GM12891 (cell line): ENCODE measurements at regions not wholly inside any gene's neighbourhood (a gene's known extent, or its start where the extent isn't known, plus 50 kb on each side); places are given as distances from the start of the nearest gene placed in this dataset.

Experiments used
- DNase-seq: peaks from one replicate; pipeline ENCODE4 v3.0.0; 2011; ENCODE audit warnings: low spot score; ENCODE audit not compliant: insufficient read length
- FAIRE-seq: peaks from 2 replicates; lab custom pipeline; 2011; peaks lifted over from hg19 to GRCh38; lab: Jason Lieb, UNC
- PAX5 ChIP-seq: IDR thresholded peaks from 2 replicates; pipeline ENCODE4 v1.6.1; 2011; ENCODE audit warnings: low read length, moderate library complexity, mild to moderate bottlenecking; ENCODE audit not compliant: insufficient read depth, severe bottlenecking
- POLR2A ChIP-seq: IDR thresholded peaks from 2 replicates; pipeline ENCODE4 v1.6.1; 2011; ENCODE audit warnings: low read depth, low read length, control low read depth
- POLR2AphosphoS5 ChIP-seq: IDR thresholded peaks from 2 replicates; pipeline ENCODE4 v1.6.1; 2011; ENCODE audit warnings: low read depth, low read length, control low read depth
- POU2F2 ChIP-seq: IDR thresholded peaks from 2 replicates; pipeline ENCODE4 v1.6.1; 2011; ENCODE audit warnings: low read depth, mild to moderate bottlenecking, control low read depth, low read length, moderate library complexity
- SPI1 ChIP-seq: IDR thresholded peaks from 2 replicates; pipeline ENCODE4 v1.6.1; 2011; ENCODE audit warnings: low read depth, low read length, control low read depth
- TAF1 ChIP-seq: IDR thresholded peaks from 2 replicates; pipeline ENCODE4 v1.6.1; 2011; ENCODE audit warnings: low read depth, low read length, control low read depth

- DNase-seq (no peak), FAIRE-seq (no peak)
Observed at GRCh38 chr4:189062047-189062820, 878.4 kb upstream of the FRG1 start.

DNA sequence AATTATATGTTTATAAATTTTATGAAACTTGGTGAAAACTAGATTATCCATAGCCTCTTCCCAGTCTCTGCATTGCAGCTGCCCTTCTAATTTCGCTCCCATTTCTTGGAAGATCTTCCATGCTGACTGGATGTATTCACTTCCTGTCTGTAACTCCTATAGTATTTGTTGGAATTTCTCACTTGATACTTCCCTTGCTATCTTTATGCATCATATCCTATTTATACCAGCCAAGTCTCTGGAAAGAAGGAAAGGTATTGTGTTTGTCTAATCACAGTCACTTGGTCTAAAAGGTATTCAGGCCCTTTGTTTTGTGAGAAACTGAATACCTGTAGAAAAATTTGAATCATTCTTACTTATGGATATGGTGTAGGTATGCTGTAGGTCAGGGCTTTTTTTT, 870.9 kb upstream of the FRG1 start:
- FAIRE-seq: no peak
- DNase-seq: no peak
- TF ChIP-seq POU2F2 (no peak), TAF1 (no peak), SPI1 (no peak), POLR2AphosphoS5 (no peak), POLR2A (no peak), PAX5 (no peak)

More at GRCh38 chr4:189062047-189062820, 878.4 kb upstream of the FRG1 start:
- TF ChIP-seq POU2F2: no peak

DNA sequence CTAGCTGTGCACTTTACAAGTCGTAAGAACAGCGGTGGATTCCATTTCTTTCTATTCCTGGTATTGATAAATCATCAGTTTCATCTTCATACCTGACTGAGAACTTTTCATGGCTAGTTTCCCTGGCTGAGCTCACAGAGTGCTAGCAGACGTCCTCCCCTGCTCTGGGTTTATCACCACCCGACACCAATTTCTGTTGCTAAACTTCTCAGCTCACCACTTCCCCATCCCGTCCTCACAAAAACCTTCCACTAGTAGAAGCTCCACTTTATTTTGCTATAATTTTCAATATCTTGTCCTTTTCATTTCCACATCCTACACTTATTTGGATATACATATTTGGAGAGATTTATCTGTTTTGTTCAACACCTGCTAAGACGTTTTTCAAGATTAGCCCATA, 869.4 kb upstream of the FRG1 start:
- no peak for TF ChIP-seq PAX5
- no peak for TF ChIP-seq SPI1
- TF ChIP-seq TAF1: no peak
- TF ChIP-seq POLR2AphosphoS5: no peak
- no peak for TF ChIP-seq POLR2A
- TF ChIP-seq POU2F2: no peak
- FAIRE-seq (no peak), DNase-seq (no peak)

DNA sequence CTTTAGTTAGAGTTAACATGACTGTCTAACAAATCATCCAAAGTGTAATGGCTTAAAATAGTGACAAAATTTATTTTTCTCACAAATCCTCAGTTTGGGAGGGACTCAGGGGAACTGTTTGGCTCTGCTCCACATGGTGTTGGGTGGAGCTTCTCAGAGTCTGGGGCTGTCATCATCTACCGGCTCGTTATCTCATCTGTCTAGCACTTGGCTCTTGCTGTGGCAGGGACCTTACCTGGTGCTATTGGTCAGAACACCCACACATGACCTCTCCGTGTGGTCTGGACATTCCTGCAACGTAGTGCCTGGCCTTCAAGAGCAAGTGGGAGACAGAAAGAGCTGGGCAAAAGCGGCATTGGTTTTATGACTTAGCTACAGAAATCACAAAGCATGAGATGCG, 866.9 kb upstream of the FRG1 start:
- no peak for TF ChIP-seq POLR2AphosphoS5
- no peak for TF ChIP-seq TAF1
- TF ChIP-seq POU2F2: no peak
- no peak for TF ChIP-seq SPI1
- TF ChIP-seq POLR2A: no peak
- TF ChIP-seq PAX5: no peak
- FAIRE-seq: no peak
- no peak for DNase-seq

- TF ChIP-seq POLR2AphosphoS5 (no peak), POU2F2 (no peak), TAF1 (no peak), PAX5 (no peak), SPI1 (no peak), POLR2A (no peak)
- no peak for FAIRE-seq
- no peak for DNase-seq
Observed at GRCh38 chr4:189081826-189082225, 858.8 kb upstream of the FRG1 start.

GRCh38 chr4:189083769-189084168, 856.9 kb upstream of the FRG1 start:
- DNase-seq (no peak), FAIRE-seq (no peak)
- no peak for TF ChIP-seq PAX5
- TF ChIP-seq POU2F2: no peak
- TF ChIP-seq TAF1: no peak
- TF ChIP-seq POLR2AphosphoS5: no peak
- no peak for TF ChIP-seq POLR2A
- no peak for TF ChIP-seq SPI1

GRCh38 chr4:189084671-189085070, 856.0 kb upstream of the FRG1 start:
- FAIRE-seq (no peak), DNase-seq (no peak)
- TF ChIP-seq POU2F2 (no peak), TAF1 (no peak), SPI1 (no peak), POLR2A (no peak), PAX5 (no peak)

DNA sequence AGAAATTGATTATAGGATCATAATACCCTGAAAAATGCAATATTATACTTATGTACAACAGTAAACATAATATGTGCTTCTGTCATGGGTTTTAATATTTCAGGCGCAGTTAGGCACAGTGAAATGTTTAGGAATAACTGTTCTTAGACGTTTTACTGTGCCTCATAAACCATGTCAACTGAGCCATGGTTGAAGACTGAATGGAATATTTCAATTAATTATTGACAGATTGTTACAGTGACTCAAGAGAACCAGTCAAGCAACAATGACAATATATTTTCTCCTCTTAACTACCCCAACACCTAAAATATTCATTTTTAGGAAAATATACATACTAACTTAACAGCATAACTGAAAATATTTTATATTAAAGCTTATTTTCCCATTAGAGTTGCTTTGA, 852.7 kb upstream of the FRG1 start:
- no peak for DNase-seq
- TF ChIP-seq POLR2A: no peak
- no peak for TF ChIP-seq SPI1
- FAIRE-seq: no peak

GRCh38 chr4:189088780-189089179, 851.9 kb upstream of the FRG1 start:
- FAIRE-seq (no peak), DNase-seq (no peak)
- TF ChIP-seq SPI1: no peak
- no peak for TF ChIP-seq POLR2A
- no peak for TF ChIP-seq POLR2AphosphoS5
- TF ChIP-seq TAF1: no peak
- no peak for TF ChIP-seq PAX5
- TF ChIP-seq POU2F2: no peak

DNA sequence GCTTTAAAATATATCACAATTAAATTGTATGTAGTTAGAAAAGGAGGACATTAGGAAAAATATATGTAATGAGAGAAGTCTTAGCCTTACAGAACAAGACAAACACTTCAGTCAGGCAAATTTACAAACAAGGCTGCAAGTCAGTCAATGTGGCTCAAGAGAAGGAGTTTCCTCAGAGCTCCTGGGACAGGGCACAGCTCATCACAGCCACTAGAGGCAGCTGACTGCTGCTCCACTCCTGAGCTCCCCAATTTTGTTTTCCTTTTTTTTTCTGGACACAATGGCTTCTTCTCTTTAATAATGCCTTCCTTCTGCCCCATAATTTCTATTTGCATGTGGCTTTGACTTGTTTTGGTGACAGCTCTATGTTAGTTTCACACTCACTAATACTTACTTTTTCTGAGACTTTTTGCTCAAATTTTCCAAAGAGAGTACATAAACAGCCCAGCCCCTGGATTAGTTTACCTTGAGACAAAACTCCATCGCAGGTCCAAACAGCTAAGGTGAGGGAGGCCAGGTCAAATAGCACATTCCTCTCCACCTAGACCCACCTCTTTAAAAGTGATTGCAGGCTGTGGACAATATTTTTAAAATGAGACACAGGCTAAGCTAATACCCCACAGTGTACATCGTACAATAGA, 850.4 kb upstream of the FRG1 start:
- DNase-seq (no peak), FAIRE-seq (no peak)
- TF ChIP-seq POLR2AphosphoS5: no peak
- no peak for TF ChIP-seq TAF1
- no peak for TF ChIP-seq PAX5
- TF ChIP-seq POU2F2: no peak
- no peak for TF ChIP-seq SPI1
- no peak for TF ChIP-seq POLR2A
